Smooth muscle cell (in vitro differentiated cells): ENCODE measurements at regions not wholly inside any gene's neighbourhood (a gene's known extent, or its start where the extent isn't known, plus 50 kb on each side); places are given as distances from the start of the nearest gene placed in this dataset.

Experiments
- DNase-seq: peaks from one replicate; lab custom pipeline; 2025; ENCODE audit not compliant: unreplicated experiment; lab: John Stamatoyannopoulos, UW
- H2AFZ ChIP-seq: fragments of 200-600 bp; sonication (generic); 2 replicates; pipeline ENCODE4 v1.6.0; 2016; ENCODE audit warnings: antibody characterized with exemption, low read depth, mild to moderate bottlenecking
- H3F3A ChIP-seq: fragments of 200-600 bp; sonication (generic); 2 replicates; pipeline ENCODE4 v1.6.0; 2017; ENCODE audit warnings: antibody characterized with exemption, low read depth
- H3K27ac ChIP-seq: fragments of 200-600 bp; sonication (generic); 2 replicates; pipeline ENCODE4 v1.5.1; 2016; ENCODE audit warnings: low read depth, mild to moderate bottlenecking
- H3K27me3 ChIP-seq: fragments of 200-600 bp; sonication (generic); 2 replicates; pipeline ENCODE4 v1.6.1; 2016; ENCODE audit warnings: low read depth, mild to moderate bottlenecking
- H3K36me3 ChIP-seq: fragments of 200-600 bp; sonication (generic); 2 replicates; pipeline ENCODE4 v1.5.1; 2016; ENCODE audit warnings: low read depth
- H3K4me1 ChIP-seq: fragments of 200-600 bp; sonication (generic); 2 replicates; pipeline ENCODE4 v1.5.1; 2016; ENCODE audit warnings: low read depth
- H3K4me2 ChIP-seq: fragments of 200-600 bp; sonication (generic); 2 replicates; pipeline ENCODE4 v1.6.0; 2016; ENCODE audit warnings: mild to moderate bottlenecking
- H3K4me3 ChIP-seq: fragments of 200-600 bp; sonication (generic); 2 replicates; pipeline ENCODE4 v1.5.1; 2016; ENCODE audit warnings: mild to moderate bottlenecking
- H3K79me2 ChIP-seq: fragments of 200-600 bp; sonication (generic); 2 replicates; pipeline ENCODE4 v1.6.0; 2016; ENCODE audit warnings: low read depth, mild to moderate bottlenecking
- H3K9ac ChIP-seq: fragments of 200-600 bp; sonication (generic); 2 replicates; pipeline ENCODE4 v1.6.0; 2016; ENCODE audit warnings: low read depth
- H3K9me3 ChIP-seq: fragments of 200-600 bp; sonication (generic); replicated peaks from 2 replicates; pipeline ENCODE4 v1.5.1; 2016; ENCODE audit warnings: low read depth
- H4K20me1 ChIP-seq: fragments of 200-600 bp; sonication (generic); 2 replicates; pipeline ENCODE4 v1.6.0; 2016; ENCODE audit warnings: low read depth
- CTCF ChIP-seq: fragments of 200-600 bp; sonication (generic); IDR thresholded peaks from 2 replicates; pipeline ENCODE4 v1.5.1; 2017; ENCODE audit warnings: borderline replicate concordance, mild to moderate bottlenecking, antibody characterized with exemption; ENCODE audit not compliant: insufficient read depth, poor library complexity, severe bottlenecking
- WGBS: methylation state at CpG from one replicate; pipeline ENCODE4 v1.1.7; 2016; ENCODE audit warnings: low lambda C conversion rate; 5-methylcytosine and 5-hydroxymethylcytosine counted together

- Histone ChIP-seq H3K9me3 (no peaks in the 10 kb centered on the region), H3K4me1 (no peaks in the 10 kb centered on the region), H3K4me2 (no peak overlapping the region), H3K79me2 (no peaks in the 10 kb centered on the region), H3K36me3 (no peaks in the 10 kb centered on the region), H3K27ac (no peak overlapping the region), H3K27me3 (no peaks in the 10 kb centered on the region), H4K20me1 (no peaks in the 10 kb centered on the region), H3K4me3 (no peak overlapping the region), H3F3A (no peaks in the 10 kb centered on the region), H3K9ac (no peak overlapping the region), H2AFZ (no peak overlapping the region)
- WGBS, result 82% methylated on average over 2 of the region's 2 CpGs
- TF ChIP-seq CTCF, result no peak
- DNase-seq, result no peak
Measured at GRCh38 chr2:147665105-147665504, 179.7 kb upstream of the ACVR2A start.

GRCh38 chr2:147663962-147664361 lies 180.9 kb upstream of the ACVR2A start:
- Histone ChIP-seq H3F3A (no peaks in the 10 kb centered on the region), H3K4me3 (no peak overlapping the region), H3K27ac (no peak overlapping the region), H4K20me1 (no peaks in the 10 kb centered on the region), H3K9ac (no peak overlapping the region), H3K4me1 (no peaks in the 10 kb centered on the region), H3K4me2 (no peak overlapping the region), H2AFZ (peak overlapping the region; percentile 57), H3K79me2 (no peaks in the 10 kb centered on the region), H3K9me3 (no peaks in the 10 kb centered on the region), H3K27me3 (no peaks in the 10 kb centered on the region), H3K36me3 (no peaks in the 10 kb centered on the region)
- DNase-seq, result no peak
- TF ChIP-seq CTCF, result no peak
- 97% methylated on average over 2 of the region's 2 CpGs for WGBS

- TF ChIP-seq CTCF, result no peak
- Histone ChIP-seq H3K79me2 (no peaks in the 10 kb centered on the region), H3K4me1 (no peaks in the 10 kb centered on the region), H4K20me1 (no peaks in the 10 kb centered on the region), H3K27ac (no peak overlapping the region), H3K9ac (no peak overlapping the region), H3K4me3 (no peak overlapping the region), H3K9me3 (no peaks in the 10 kb centered on the region), H3F3A (no peaks in the 10 kb centered on the region), H3K36me3 (no peaks in the 10 kb centered on the region), H3K4me2 (no peak overlapping the region), H2AFZ (peak overlapping the region; percentile 57), H3K27me3 (no peaks in the 10 kb centered on the region)
- no peak for DNase-seq
- 84% methylated on average over 5 of the region's 5 CpGs for WGBS
Measured at GRCh38 chr2:147663153-147663961, 181.5 kb upstream of the ACVR2A start.

GRCh38 chr2:147662221-147662620 lies 182.6 kb upstream of the ACVR2A start:
- Histone ChIP-seq H3K79me2 (no peaks in the 10 kb centered on the region), H3K9me3 (no peaks in the 10 kb centered on the region), H3K4me2 (no peak overlapping the region), H3K4me1 (no peaks in the 10 kb centered on the region), H3K4me3 (no peak overlapping the region), H3F3A (no peaks in the 10 kb centered on the region), H3K9ac (no peak overlapping the region), H3K27me3 (no peaks in the 10 kb centered on the region), H4K20me1 (no peaks in the 10 kb centered on the region), H3K27ac (no peak overlapping the region), H2AFZ (no peak overlapping the region), H3K36me3 (no peaks in the 10 kb centered on the region)
- DNase-seq, result no peak
- WGBS, result 96% methylated on average over 4 of the region's 4 CpGs
- no peak for TF ChIP-seq CTCF
